Lower lobe of right lung (tissue), 2 donors: ENCODE measurements at regions not wholly inside any gene's neighbourhood (a gene's known extent, or its start where the extent isn't known, plus 50 kb on each side); places are given as distances from the start of the nearest gene placed in this dataset.

Source experiments
- ATAC-seq, 2 donors: fragments of 200-7000 bp; cut with Tn5 transposase; one replicate each; pipeline ENCODE4 v1.9.1; 2020 to 2022; ENCODE audit warnings: mild to moderate bottlenecking in 2 of 2, moderate library complexity in 2 of 2
- DNase-seq: peaks from one replicate; pipeline ENCODE4 v3.0.0-alpha.2; 2020
- H3K27ac ChIP-seq: fragments of 200-600 bp; one replicate; pipeline ENCODE4 v1.8.0; 2022
- H3K27me3 ChIP-seq: fragments of 200-600 bp; one replicate; pipeline ENCODE4 v1.8.0; 2022; ENCODE audit warnings: low read depth
- H3K36me3 ChIP-seq: fragments of 200-600 bp; one replicate; pipeline ENCODE4 v1.8.0; 2022; ENCODE audit warnings: mild to moderate bottlenecking
- H3K4me1 ChIP-seq: fragments of 200-600 bp; one replicate; pipeline ENCODE4 v1.8.0; 2022
- H3K4me3 ChIP-seq: fragments of 200-600 bp; one replicate; pipeline ENCODE4 v1.8.0; 2022; ENCODE audit warnings: mild to moderate bottlenecking
- H3K9me3 ChIP-seq: fragments of 200-600 bp; one replicate; pipeline ENCODE4 v1.8.0; 2022
- CTCF ChIP-seq: fragments of 200-600 bp; IDR thresholded peaks from one replicate; pipeline ENCODE4 v1.8.0; 2022; ENCODE audit warnings: antibody characterized with exemption, mild to moderate bottlenecking
- intact Hi-C: fragments of 100-400 bp; cut with DNase I; formaldehyde crosslinking; loops from one replicate; pipeline ENCODE4 v1.11.0; 2022
- donor health status: DM: no; HTN: yes; CAD: no; lungs with severe emphysema.

- intact Hi-C loops = no loop called here
- no peak for TF ChIP-seq CTCF
- ATAC-seq = peak in 1 of 2 donors; percentile 23
- H3K4me3 ChIP-seq = no peak overlapping the region
- no peak for DNase-seq
- no peaks in the 10 kb centered on the region for H3K27me3 ChIP-seq
- H3K27ac ChIP-seq = no peak overlapping the region
- H3K4me1 ChIP-seq = no peaks in the 10 kb centered on the region
- H3K9me3 ChIP-seq = no peaks in the 10 kb centered on the region
- H3K36me3 ChIP-seq = no peaks in the 10 kb centered on the region
These were observed 640.5 kb downstream of the PLPP3 start for GRCh38 chr1:55938861-55939260.

- H3K4me3 ChIP-seq = no peak overlapping the region
- no peak for ATAC-seq
- no peak for TF ChIP-seq CTCF
- H3K27me3 ChIP-seq = no peaks in the 10 kb centered on the region
- intact Hi-C loops = no loop called here
- H3K36me3 ChIP-seq = no peaks in the 10 kb centered on the region
- no peaks in the 10 kb centered on the region for H3K4me1 ChIP-seq
- H3K27ac ChIP-seq = no peak overlapping the region
- DNase-seq = no peak
- no peaks in the 10 kb centered on the region for H3K9me3 ChIP-seq
These were observed 641.0 kb downstream of the PLPP3 start for GRCh38 chr1:55938376-55938850.

- no peak for TF ChIP-seq CTCF
- DNase-seq (no peak), ATAC-seq (peak in 1 of 2 donors; percentile 15)
- Histone ChIP-seq H3K36me3 (no peaks in the 10 kb centered on the region), H3K27me3 (no peaks in the 10 kb centered on the region), H3K9me3 (no peaks in the 10 kb centered on the region), H3K4me3 (no peak overlapping the region), H3K4me1 (no peaks in the 10 kb centered on the region), H3K27ac (no peak overlapping the region)
- intact Hi-C loops = no loop called here
These were observed 641.5 kb downstream of the PLPP3 start for GRCh38 chr1:55937840-55938375.

GRCh38 chr1:55935236-55935635, 644.1 kb downstream of the PLPP3 start:
- DNase-seq (no peak), ATAC-seq (no peak)
- Histone ChIP-seq H3K36me3 (no peaks in the 10 kb centered on the region), H3K4me1 (peaks cover 6% of the 10 kb centered on the region), H3K4me3 (no peak overlapping the region), H3K27me3 (no peaks in the 10 kb centered on the region), H3K9me3 (no peaks in the 10 kb centered on the region), H3K27ac (no peak overlapping the region)
- TF ChIP-seq CTCF = no peak
- intact Hi-C loops = no loop called here

- DNase-seq = no peak
- H3K4me3 ChIP-seq = no peak overlapping the region
- H3K27ac ChIP-seq = no peak overlapping the region
- no peaks in the 10 kb centered on the region for H3K36me3 ChIP-seq
- H3K4me1 ChIP-seq = peaks cover 6% of the 10 kb centered on the region
- H3K27me3 ChIP-seq = no peaks in the 10 kb centered on the region
- intact Hi-C loops = no loop called here
- H3K9me3 ChIP-seq = no peaks in the 10 kb centered on the region
- ATAC-seq = no peak
- TF ChIP-seq CTCF = no peak
These were observed 647.0 kb downstream of the PLPP3 start for GRCh38 chr1:55932402-55932801.
